Right atrium auricular region (tissue), 2 donors: ENCODE measurements at regions not wholly inside any gene's neighbourhood (a gene's known extent, or its start where the extent isn't known, plus 50 kb on each side); places are given as distances from the start of the nearest gene placed in this dataset.

Experiments
- DNase-seq: peaks from one replicate; pipeline ENCODE4 v3.0.0-alpha.2; 2019; ENCODE audit warnings: low spot score
- H3K27ac ChIP-seq, 2 donors: fragments of 200-600 bp; sonication (generic); 1 replicate in 1 of 2; 2 replicates in 1 of 2; pipeline ENCODE4 v1.5.1; 2016 to 2019
- H3K27me3 ChIP-seq, 2 donors: fragments of 200-600 bp; sonication (generic); one replicate each; pipeline versions ENCODE4 v1.5.1 to v1.6.0; 2017 to 2019
- H3K36me3 ChIP-seq: fragments of 200-600 bp; sonication (generic); one replicate; pipeline ENCODE4 v1.5.1; 2016
- H3K4me1 ChIP-seq, 2 donors: fragments of 200-600 bp; sonication (generic); one replicate each; pipeline versions ENCODE4 v1.5.1 to v1.6.0; 2017 to 2019
- H3K4me3 ChIP-seq, 2 donors: fragments of 200-600 bp; sonication (generic); 1 replicate in 1 of 2; 2 replicates in 1 of 2; pipeline ENCODE4 v1.5.1; 2017 to 2019; ENCODE audit warnings: mild to moderate bottlenecking in 1 of 2, moderate library complexity in 1 of 2
- H3K9me3 ChIP-seq, 2 donors: fragments of 200-600 bp; sonication (generic); one replicate each; pipeline ENCODE4 v1.5.1; 2019
- TF ChIP-seq, protein P1 (sequence below), 2 donors: fragments of 200-600 bp; sonication (generic); IDR thresholded peaks; one replicate each; pipeline ENCODE4 v1.5.1; 2019; ENCODE audit warnings: antibody characterized with exemption in 2 of 2

- no peaks in the 10 kb centered on the region for H3K36me3 ChIP-seq
- H3K4me3 ChIP-seq = no peak overlapping the region
- TF ChIP-seq, protein P1, sequence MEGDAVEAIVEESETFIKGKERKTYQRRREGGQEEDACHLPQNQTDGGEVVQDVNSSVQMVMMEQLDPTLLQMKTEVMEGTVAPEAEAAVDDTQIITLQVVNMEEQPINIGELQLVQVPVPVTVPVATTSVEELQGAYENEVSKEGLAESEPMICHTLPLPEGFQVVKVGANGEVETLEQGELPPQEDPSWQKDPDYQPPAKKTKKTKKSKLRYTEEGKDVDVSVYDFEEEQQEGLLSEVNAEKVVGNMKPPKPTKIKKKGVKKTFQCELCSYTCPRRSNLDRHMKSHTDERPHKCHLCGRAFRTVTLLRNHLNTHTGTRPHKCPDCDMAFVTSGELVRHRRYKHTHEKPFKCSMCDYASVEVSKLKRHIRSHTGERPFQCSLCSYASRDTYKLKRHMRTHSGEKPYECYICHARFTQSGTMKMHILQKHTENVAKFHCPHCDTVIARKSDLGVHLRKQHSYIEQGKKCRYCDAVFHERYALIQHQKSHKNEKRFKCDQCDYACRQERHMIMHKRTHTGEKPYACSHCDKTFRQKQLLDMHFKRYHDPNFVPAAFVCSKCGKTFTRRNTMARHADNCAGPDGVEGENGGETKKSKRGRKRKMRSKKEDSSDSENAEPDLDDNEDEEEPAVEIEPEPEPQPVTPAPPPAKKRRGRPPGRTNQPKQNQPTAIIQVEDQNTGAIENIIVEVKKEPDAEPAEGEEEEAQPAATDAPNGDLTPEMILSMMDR (IDR thresholded peaks at IDR 0.05) = no peak
- H3K27ac ChIP-seq = no peak overlapping the region
- no peaks in the 10 kb centered on the region for H3K9me3 ChIP-seq
- H3K27me3 ChIP-seq = no peaks in the 10 kb centered on the region
- no peak for DNase-seq
- H3K4me1 ChIP-seq = no peaks in the 10 kb centered on the region
Observed at GRCh38 chr7:57362868-57363267, 87.1 kb upstream of the ZNF716 start.

- Histone ChIP-seq H3K36me3 (no peaks in the 10 kb centered on the region), H3K27me3 (no peaks in the 10 kb centered on the region), H3K4me3 (no peak overlapping the region), H3K27ac (no peak overlapping the region), H3K9me3 (no peaks in the 10 kb centered on the region), H3K4me1 (no peaks in the 10 kb centered on the region)
- no peak for DNase-seq
- TF ChIP-seq, protein P1 (IDR thresholded peaks at IDR 0.05) = no peak
Observed at GRCh38 chr7:57363321-57363720, 86.7 kb upstream of the ZNF716 start.

DNA sequence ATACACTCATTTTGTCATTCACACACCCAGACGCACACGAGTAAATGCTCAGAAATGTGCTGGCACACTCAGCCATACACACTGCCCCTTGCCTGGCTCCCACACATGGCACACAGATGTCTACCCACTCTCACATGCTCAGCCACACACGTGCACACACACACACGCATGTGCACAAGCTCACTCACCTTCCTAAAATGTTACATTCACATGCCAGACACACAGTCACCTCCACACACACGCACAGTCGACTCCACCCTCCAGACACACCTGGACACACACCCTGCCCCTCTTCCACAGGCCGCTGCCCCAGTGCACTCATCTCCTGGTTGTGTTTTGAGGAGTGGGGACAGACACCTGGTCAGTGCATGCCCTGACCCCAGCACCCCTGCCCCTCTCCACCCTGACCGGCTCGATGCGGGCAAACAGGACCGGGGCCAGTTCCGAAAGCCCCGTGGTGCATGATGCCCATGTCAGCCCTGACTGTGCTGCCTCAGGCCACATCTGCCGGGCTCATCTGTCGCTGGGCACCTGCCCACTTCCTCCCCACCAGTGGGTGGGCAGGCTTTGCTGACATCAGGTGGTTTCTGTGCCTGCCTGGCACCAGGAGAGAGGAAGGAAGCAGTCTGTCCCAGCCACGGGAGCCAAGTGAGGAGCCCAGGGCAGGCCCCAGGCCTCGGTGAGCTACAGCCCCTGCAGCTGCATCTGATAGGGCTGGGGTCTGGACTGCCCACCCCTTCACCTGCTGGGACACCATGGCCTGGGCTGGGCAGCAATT is 84.9 kb upstream of the ZNF716 start:
- no peak for DNase-seq
- Histone ChIP-seq H3K4me3 (no peak overlapping the region), H3K27me3 (no peaks in the 10 kb centered on the region)

DNA sequence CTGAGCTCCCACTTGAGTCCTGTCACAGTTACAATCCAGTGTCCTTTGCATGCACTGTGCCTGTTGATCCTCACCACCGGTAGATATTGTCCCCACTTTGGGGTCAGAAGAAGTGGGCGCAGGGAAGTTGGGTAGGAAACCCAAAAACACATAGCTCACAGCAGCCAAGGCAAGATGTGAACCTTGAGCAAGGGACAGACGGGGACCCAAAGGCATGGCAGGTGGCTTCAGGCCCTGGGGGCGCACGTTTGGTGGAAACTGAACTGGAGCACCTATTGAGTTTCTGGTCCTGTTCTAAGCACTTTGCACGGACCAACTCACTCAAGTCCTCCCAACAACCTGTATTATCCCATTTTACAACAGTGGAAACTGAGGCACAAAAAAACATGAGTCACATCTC is 82.8 kb upstream of the ZNF716 start:
- no peaks in the 10 kb centered on the region for H3K27me3 ChIP-seq
- no peaks in the 10 kb centered on the region for H3K9me3 ChIP-seq
- no peak overlapping the region for H3K4me3 ChIP-seq
- H3K36me3 ChIP-seq = no peaks in the 10 kb centered on the region
- no peak overlapping the region for H3K27ac ChIP-seq
- no peak for DNase-seq
- TF ChIP-seq, protein P1 (IDR thresholded peaks at IDR 0.05) = no peak
- no peaks in the 10 kb centered on the region for H3K4me1 ChIP-seq

More for the DNA sequence above, 84.9 kb upstream of the ZNF716 start:
- Histone ChIP-seq H3K4me1 (no peaks in the 10 kb centered on the region), H3K9me3 (no peaks in the 10 kb centered on the region), H3K27ac (no peak overlapping the region), H3K36me3 (no peaks in the 10 kb centered on the region)
- TF ChIP-seq, protein P1 (IDR thresholded peaks at IDR 0.05) = no peak

GRCh38 chr7:57370066-57370738 is 79.8 kb upstream of the ZNF716 start:
- no peaks in the 10 kb centered on the region for H3K36me3 ChIP-seq
- no peaks in the 10 kb centered on the region for H3K27me3 ChIP-seq
- no peak overlapping the region for H3K27ac ChIP-seq
- DNase-seq = no peak
- no peaks in the 10 kb centered on the region for H3K4me1 ChIP-seq
- no peaks in the 10 kb centered on the region for H3K9me3 ChIP-seq
- TF ChIP-seq, protein P1 (IDR thresholded peaks at IDR 0.05) = no peak
- no peak overlapping the region for H3K4me3 ChIP-seq
